Spleen (tissue), 11 donors: ENCODE measurements at regions not wholly inside any gene's neighbourhood (a gene's known extent, or its start where the extent isn't known, plus 50 kb on each side); places are given as distances from the start of the nearest gene placed in this dataset.

Source experiments
- DNase-seq: peaks from one replicate; pipeline ENCODE4 v3.0.0-alpha.2; 2020
- H3K27ac ChIP-seq, 8 donors: fragments of 200-600 bp; sonication (generic) in 7 of 8; 1 replicate in 4 of 8; 2 replicates in 4 of 8; pipeline versions ENCODE4 v1.5.0 to v1.8.0; 2016 to 2021; ENCODE audit warnings: inconsistent platforms in 4 of 8, mild to moderate bottlenecking in 4 of 8, moderate library complexity in 1 of 8
- H3K27me3 ChIP-seq, 7 donors: fragments of 200-600 bp; sonication (generic) in 6 of 7; replicated peaks in 1 of 7; 1 replicate in 4 of 7; 2 replicates in 3 of 7; pipeline versions ENCODE4 v1.5.0 to v1.8.0; 2016 to 2021; ENCODE audit warnings: inconsistent platforms in 3 of 7, mild to moderate bottlenecking in 1 of 7
- H3K36me3 ChIP-seq, 6 donors: fragments of 200-600 bp; sonication (generic) in 5 of 6; 1 replicate in 4 of 6; 2 replicates in 2 of 6; pipeline versions ENCODE4 v1.5.0 to v1.8.0; 2016 to 2021; ENCODE audit warnings: inconsistent platforms in 2 of 6
- H3K4me1 ChIP-seq, 6 donors: fragments of 200-600 bp; sonication (generic) in 5 of 6; 1 replicate in 3 of 6; 2 replicates in 3 of 6; pipeline versions ENCODE4 v1.5.0 to v1.8.0; 2016 to 2021; ENCODE audit warnings: inconsistent platforms in 3 of 6
- H3K4me3 ChIP-seq, 8 donors: fragments of 200-600 bp; sonication (generic) in 7 of 8; 1 replicate in 4 of 8; 2 replicates in 4 of 8; pipeline versions ENCODE4 v1.5.0 to v1.8.0; 2016 to 2021; ENCODE audit warnings: inconsistent platforms in 4 of 8, mild to moderate bottlenecking in 4 of 8, moderate library complexity in 2 of 8
- H3K9me3 ChIP-seq, 8 donors: fragments of 200-600 bp; sonication (generic) in 7 of 8; 1 replicate in 4 of 8; 2 replicates in 4 of 8; pipeline versions ENCODE4 v1.5.0 to v1.8.0; 2016 to 2021; ENCODE audit warnings: inconsistent platforms in 4 of 8
- CTCF ChIP-seq, 11 experiments: fragments of 200-600 bp in 7 of 11; fragments of 450-650 bp in 4 of 11; sonication (generic) in 4 of 11; IDR thresholded peaks in 8 of 11; conservative IDR thresholded peaks in 3 of 11; 1 replicate in 7 of 11; 2 replicates in 4 of 11; pipeline versions ENCODE4 v1.4.0 to v1.8.0; 2016 to 2021; ENCODE audit warnings: antibody characterized with exemption in 11 of 11, inconsistent platforms in 4 of 11, mild to moderate bottlenecking in 1 of 11
- POLR2A ChIP-seq, 3 donors: fragments of 450-650 bp; IDR thresholded peaks; one replicate each; pipeline ENCODE4 v1.5.1; 2017; ENCODE audit warnings: antibody characterized with exemption in 3 of 3, mild to moderate bottlenecking in 1 of 3
- POLR2AphosphoS5 ChIP-seq, 3 donors: sonication (generic); formaldehyde crosslinking; IDR thresholded peaks; one replicate each; pipeline ENCODE4 v1.5.1; 2017; ENCODE audit warnings: antibody characterized with exemption in 3 of 3
- WGBS, 5 donors: extraction: QIAGEN DNeasy Blood & Tissue Kit in 3 of 5; methylation state at CpG; one replicate each; pipeline versions ENCODE4 v1.1.5 to v1.1.7; 2013 to 2018; 5-methylcytosine and 5-hydroxymethylcytosine counted together
- intact Hi-C: fragments of 100-400 bp; cut with DNase I; formaldehyde crosslinking; loops from one replicate; pipeline ENCODE4 v1.15.0; 2023; ENCODE audit warnings: low total_unique reads
- donor health status: healthy with polysubstance abuse.
- donor health status: DM: no; HTN: no; CAD: no; lungs with moderate emphysema.
- donor health status: DM: no; HTN: no; CAD: no.
- donor health status: Bipolar disorder and iron deficiency.
- donor health status: healthy.
- donor health status: DM: no; HTN: no; CAD: no.
- donor health status: DM: yes; HTN: yes; CAD: no.

DNA sequence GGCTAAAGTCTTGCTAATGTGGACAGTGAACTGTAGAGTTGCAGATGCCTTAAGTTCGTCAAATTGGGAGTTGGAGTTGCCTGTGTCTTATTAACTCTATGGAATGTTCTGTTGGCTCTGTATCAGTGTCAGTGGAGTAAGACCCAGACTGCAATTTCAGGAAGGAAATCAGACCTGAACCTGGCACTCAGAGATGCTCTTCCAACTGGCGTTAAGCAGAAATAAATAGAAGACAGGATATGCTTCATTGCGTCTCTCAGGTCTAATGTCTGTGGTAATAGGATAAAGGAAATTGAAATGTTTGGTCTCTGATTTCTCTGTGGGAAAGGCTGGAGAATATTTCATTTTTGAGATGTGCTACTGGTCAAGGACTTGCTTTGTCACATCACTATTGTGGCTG lies 846.7 kb upstream of the ID2 start:
- no peak for DNase-seq
- 40 to 53% (median 44%) methylated on average over 3 of the region's 3 CpGs for WGBS, 5 donors
- Histone ChIP-seq H3K27ac (no peak overlapping the region), H3K9me3 (peaks cover 0 to 10% (median 0%) of the 10 kb centered on the region in 8 donors), H3K27me3 (no peaks in the 10 kb centered on the region), H3K4me1 (peaks cover 0 to 12% (median 5%) of the 10 kb centered on the region in 6 donors), H3K36me3 (no peaks in the 10 kb centered on the region), H3K4me3 (no peak overlapping the region)
- TF ChIP-seq CTCF (IDR thresholded peaks at IDR 0.05 in 8 of 11, conservative IDR thresholded peaks at IDR 0.05 in 3 of 11) (no peak), POLR2A (IDR thresholded peaks at IDR 0.05) (no peak), POLR2AphosphoS5 (IDR thresholded peaks at IDR 0.05) (no peak)
- intact Hi-C loops: no loop called here

DNA sequence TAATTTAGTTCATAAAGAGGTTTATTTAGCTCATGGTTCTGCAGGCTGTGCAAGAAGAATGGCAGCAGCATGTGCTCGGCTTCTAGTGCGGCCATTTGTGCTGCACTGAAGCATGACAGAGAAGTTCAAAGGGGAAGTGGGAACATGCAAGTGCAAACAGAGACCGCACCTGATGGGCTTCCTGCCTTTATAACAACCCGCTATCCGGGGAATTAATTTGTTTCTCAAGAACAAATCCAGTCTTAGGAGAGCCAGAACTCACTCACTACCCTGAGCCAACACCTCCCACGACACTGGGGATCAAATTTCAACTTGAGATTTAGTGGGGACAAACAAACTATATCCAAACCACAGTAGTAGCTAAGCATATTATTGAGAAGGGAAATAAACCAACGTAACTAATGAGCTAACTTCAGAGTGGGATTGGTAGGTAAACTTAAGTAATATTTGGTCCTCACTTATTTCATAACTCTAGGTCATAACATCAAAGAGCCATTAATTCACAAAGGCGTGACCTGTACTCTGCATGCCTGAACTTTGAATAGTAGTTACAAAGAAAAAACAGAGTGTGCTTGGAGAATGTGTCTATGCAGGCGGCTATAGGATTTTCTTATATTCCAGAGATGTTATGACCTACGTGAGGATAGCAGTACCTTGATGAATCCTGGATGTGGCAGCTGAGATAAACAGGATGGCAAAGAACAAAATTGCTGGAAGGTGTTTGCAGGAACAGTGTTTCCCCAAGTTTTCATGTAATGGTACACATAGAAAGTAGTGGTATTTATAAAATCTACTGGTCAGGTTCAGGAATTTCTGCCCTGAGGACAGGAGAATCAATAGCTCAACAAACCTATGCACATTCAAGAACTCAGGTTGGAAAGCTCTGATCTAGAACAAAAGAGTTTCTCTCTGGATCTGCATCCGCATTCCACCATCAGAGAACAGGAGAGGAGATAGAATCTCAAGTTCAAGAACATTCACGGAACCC lies 845.9 kb upstream of the ID2 start:
- H3K36me3 ChIP-seq: no peaks in the 10 kb centered on the region
- DNase-seq: no peak
- 49 to 52% (median 51%) methylated on average over 12 of the region's 12 CpGs for WGBS, 5 donors
- H3K9me3 ChIP-seq: peaks cover 0 to 17% (median 3%) of the 10 kb centered on the region in 8 donors
- intact Hi-C loops: no loop called here
- H3K4me3 ChIP-seq: no peak overlapping the region
- H3K4me1 ChIP-seq: peaks cover 0 to 12% (median 5%) of the 10 kb centered on the region in 6 donors
- H3K27me3 ChIP-seq: no peaks in the 10 kb centered on the region
- TF ChIP-seq POLR2AphosphoS5 (IDR thresholded peaks at IDR 0.05): no peak
- TF ChIP-seq POLR2A (IDR thresholded peaks at IDR 0.05): no peak
- TF ChIP-seq CTCF (IDR thresholded peaks at IDR 0.05 in 8 of 11, conservative IDR thresholded peaks at IDR 0.05 in 3 of 11): no peak
- H3K27ac ChIP-seq: no peak overlapping the region

DNA sequence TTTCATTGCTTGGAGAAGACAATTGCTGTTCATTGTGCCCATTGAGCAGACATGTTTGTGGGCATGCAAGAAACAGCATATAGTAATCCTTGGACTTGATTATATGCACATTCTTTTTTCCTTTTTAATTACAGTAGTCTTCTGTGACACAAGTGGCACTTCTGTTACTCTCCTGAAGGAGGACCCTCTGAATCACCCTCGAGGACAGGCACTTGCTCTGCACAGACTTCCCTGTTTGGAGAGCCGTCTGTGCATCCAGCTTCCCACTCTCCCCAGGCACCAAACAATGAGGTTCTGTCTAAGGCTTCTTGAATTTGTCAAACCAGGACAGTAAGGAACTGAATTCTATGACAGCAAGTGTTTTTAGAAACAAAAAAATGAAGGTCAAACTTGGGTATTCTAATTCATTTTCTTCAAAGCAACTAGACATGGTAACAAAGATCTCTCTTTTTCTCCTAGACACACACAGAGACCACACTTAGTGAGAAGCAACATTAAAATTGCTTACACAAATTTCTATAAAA lies 844.6 kb upstream of the ID2 start:
- 33 to 64% (median 47%) methylated on average over 2 of the region's 2 CpGs for WGBS, 5 donors
- intact Hi-C loops: no loop called here
- H3K36me3 ChIP-seq: no peaks in the 10 kb centered on the region
- no peak overlapping the region for H3K4me3 ChIP-seq
- no peak for DNase-seq
- no peak overlapping the region for H3K27ac ChIP-seq
- H3K9me3 ChIP-seq: peaks cover 0 to 17% (median 3%) of the 10 kb centered on the region in 8 donors
- H3K4me1 ChIP-seq: peaks cover 0 to 12% (median 5%) of the 10 kb centered on the region in 6 donors
- TF ChIP-seq CTCF (IDR thresholded peaks at IDR 0.05 in 8 of 11, conservative IDR thresholded peaks at IDR 0.05 in 3 of 11) (no peak), POLR2A (IDR thresholded peaks at IDR 0.05) (no peak), POLR2AphosphoS5 (IDR thresholded peaks at IDR 0.05) (no peak)
- no peaks in the 10 kb centered on the region for H3K27me3 ChIP-seq

DNA sequence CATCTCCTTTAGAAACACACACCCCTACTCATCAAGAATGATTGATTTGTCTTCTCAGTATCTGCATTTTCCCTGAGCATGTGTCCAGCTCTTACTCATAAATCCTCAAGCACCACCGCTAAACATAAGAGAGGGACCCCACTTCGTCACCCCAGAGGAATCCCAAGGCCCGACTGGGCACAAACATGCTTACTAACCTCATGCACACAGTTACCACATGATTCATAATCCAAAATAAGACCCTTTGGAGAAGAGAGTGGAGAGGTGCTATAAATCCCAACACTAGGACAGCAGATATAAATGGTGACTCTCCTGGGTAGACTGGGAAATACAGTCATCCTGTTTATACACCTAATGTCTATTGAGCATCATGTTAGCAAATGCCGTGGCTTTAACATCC lies 843.2 kb upstream of the ID2 start:
- Histone ChIP-seq H3K4me3 (no peak overlapping the region), H3K9me3 (peaks cover 0 to 17% (median 3%) of the 10 kb centered on the region in 8 donors), H3K27ac (no peak overlapping the region), H3K36me3 (no peaks in the 10 kb centered on the region), H3K27me3 (no peaks in the 10 kb centered on the region), H3K4me1 (peaks cover 0 to 12% (median 5%) of the 10 kb centered on the region in 6 donors)
- intact Hi-C loops: no loop called here
- DNase-seq: no peak
- TF ChIP-seq CTCF (IDR thresholded peaks at IDR 0.05 in 8 of 11, conservative IDR thresholded peaks at IDR 0.05 in 3 of 11) (no peak), POLR2AphosphoS5 (IDR thresholded peaks at IDR 0.05) (no peak), POLR2A (IDR thresholded peaks at IDR 0.05) (no peak)
- 83 to 96% (median 92%) methylated on average over 4 of the region's 4 CpGs for WGBS, 5 donors
